Activated naive CD8-positive, alpha-beta T cell treated with anti-CD3 and anti-CD28 coated beads, Interleukin-2, amount 10 ng/mL, durations not matched to agents 7 days and 5 days (primary cell): ENCODE measurements at regions not wholly inside any gene's neighbourhood (a gene's known extent, or its start where the extent isn't known, plus 50 kb on each side); places are given as distances from the start of the nearest gene placed in this dataset.

Experiments used
- ATAC-seq: fragments of 150-1000 bp; cut with Tn5 transposase; one replicate; pipeline ENCODE4 v1.10.0; 2021; ENCODE audit warnings: low read depth, moderate library complexity
- POLR2A ChIA-PET: fragments of 350-600 bp; sonication (Branson Sonifier 250); formaldehyde crosslinking; loops from one replicate; lab custom pipeline; 2021; ENCODE audit warnings: antibody characterized with exemption; lab: Charles Lee
- DNase-seq: peaks from one replicate; pipeline ENCODE4 v3.0.0; 2021
- H3K27ac Mint-ChIP-seq: one replicate; pipeline ENCODE4 v1.8.0; 2022; ENCODE audit warnings: mild to moderate bottlenecking, mixed read lengths
- H3K27me3 Mint-ChIP-seq: one replicate; pipeline ENCODE4 v1.8.0; 2022; ENCODE audit warnings: mild to moderate bottlenecking, moderate library complexity, mixed read lengths
- H3K36me3 Mint-ChIP-seq: one replicate; pipeline ENCODE4 v1.8.0; 2021; ENCODE audit warnings: mild to moderate bottlenecking, mixed read lengths
- H3K4me1 Mint-ChIP-seq: one replicate; pipeline ENCODE4 v1.8.0; 2021; ENCODE audit warnings: mixed read lengths
- H3K4me3 Mint-ChIP-seq: one replicate; pipeline ENCODE4 v1.8.0; 2022; ENCODE audit warnings: mild to moderate bottlenecking, moderate library complexity, mixed read lengths
- H3K9me3 Mint-ChIP-seq: one replicate; pipeline ENCODE4 v1.8.0; 2021; ENCODE audit warnings: mixed read lengths

GRCh38 chr20:6999381-6999780 is 231.9 kb downstream of the BMP2 start:
- peaks cover 16% of the 10 kb centered on the region for H3K9me3 Mint-ChIP-seq
- H3K36me3 Mint-ChIP-seq, result no peaks in the 10 kb centered on the region
- ATAC-seq, result no peak
- no peaks in the 10 kb centered on the region for H3K4me1 Mint-ChIP-seq
- no peak overlapping the region for H3K4me3 Mint-ChIP-seq
- H3K27ac Mint-ChIP-seq, result no peak overlapping the region
- POLR2A ChIA-PET, result no interaction called here
- DNase-seq, result no peak
- H3K27me3 Mint-ChIP-seq, result no peaks in the 10 kb centered on the region

GRCh38 chr20:7003598-7003997 is 236.1 kb downstream of the BMP2 start:
- H3K36me3 Mint-ChIP-seq, result no peaks in the 10 kb centered on the region
- POLR2A ChIA-PET, result no interaction called here
- no peak overlapping the region for H3K4me3 Mint-ChIP-seq
- no peak overlapping the region for H3K27ac Mint-ChIP-seq
- H3K27me3 Mint-ChIP-seq, result no peaks in the 10 kb centered on the region
- no peaks in the 10 kb centered on the region for H3K4me1 Mint-ChIP-seq
- H3K9me3 Mint-ChIP-seq, result peaks cover 6% of the 10 kb centered on the region
- ATAC-seq (no peak), DNase-seq (no peak)

GRCh38 chr20:7004801-7005200 is 237.3 kb downstream of the BMP2 start:
- H3K36me3 Mint-ChIP-seq, result no peaks in the 10 kb centered on the region
- POLR2A ChIA-PET, result no interaction called here
- no peak overlapping the region for H3K4me3 Mint-ChIP-seq
- peaks cover 6% of the 10 kb centered on the region for H3K9me3 Mint-ChIP-seq
- no peaks in the 10 kb centered on the region for H3K4me1 Mint-ChIP-seq
- H3K27ac Mint-ChIP-seq, result no peak overlapping the region
- no peak for DNase-seq
- no peaks in the 10 kb centered on the region for H3K27me3 Mint-ChIP-seq
- ATAC-seq, result no peak

- ATAC-seq, result no peak
- DNase-seq, result no peak
- Mint-ChIP-seq H3K27ac (no peak overlapping the region), H3K4me3 (no peak overlapping the region), H3K9me3 (peaks cover 2% of the 10 kb centered on the region), H3K36me3 (no peaks in the 10 kb centered on the region), H3K27me3 (no peaks in the 10 kb centered on the region), H3K4me1 (no peaks in the 10 kb centered on the region)
- POLR2A ChIA-PET, result no interaction called here
These were observed 243.0 kb downstream of the BMP2 start for GRCh38 chr20:7010527-7010926.

- Mint-ChIP-seq H3K9me3 (peaks cover 2% of the 10 kb centered on the region), H3K27me3 (no peaks in the 10 kb centered on the region), H3K4me1 (no peaks in the 10 kb centered on the region), H3K4me3 (no peak overlapping the region), H3K27ac (no peak overlapping the region), H3K36me3 (no peaks in the 10 kb centered on the region)
- DNase-seq, result no peak
- no peak for ATAC-seq
- POLR2A ChIA-PET, result no interaction called here
These were observed 247.8 kb downstream of the BMP2 start for GRCh38 chr20:7015257-7015656.

GRCh38 chr20:7022597-7022996 is 255.1 kb downstream of the BMP2 start:
- POLR2A ChIA-PET, result no interaction called here
- Mint-ChIP-seq H3K36me3 (no peaks in the 10 kb centered on the region), H3K27ac (no peak overlapping the region), H3K27me3 (no peaks in the 10 kb centered on the region), H3K4me3 (no peak overlapping the region), H3K9me3 (peaks cover 13% of the 10 kb centered on the region), H3K4me1 (no peaks in the 10 kb centered on the region)
- ATAC-seq, result no peak
- DNase-seq, result no peak

- no peaks in the 10 kb centered on the region for H3K36me3 Mint-ChIP-seq
- POLR2A ChIA-PET, result no interaction called here
- no peaks in the 10 kb centered on the region for H3K4me1 Mint-ChIP-seq
These were observed 258.1 kb downstream of the BMP2 start for GRCh38 chr20:7025635-7026034.

GRCh38 chr20:7029019-7029418 is 261.5 kb downstream of the BMP2 start:
- Mint-ChIP-seq H3K36me3 (no peaks in the 10 kb centered on the region), H3K4me3 (no peak overlapping the region), H3K27me3 (no peaks in the 10 kb centered on the region), H3K4me1 (no peaks in the 10 kb centered on the region), H3K27ac (no peak overlapping the region), H3K9me3 (no peaks in the 10 kb centered on the region)
- no peak for ATAC-seq
- POLR2A ChIA-PET, result no interaction called here
- no peak for DNase-seq

More at GRCh38 chr20:7025635-7026034, 258.1 kb downstream of the BMP2 start:
- no peak overlapping the region for H3K4me3 Mint-ChIP-seq
- no peak overlapping the region for H3K27ac Mint-ChIP-seq
- ATAC-seq (no peak), DNase-seq (no peak)
- H3K9me3 Mint-ChIP-seq, result peaks cover 13% of the 10 kb centered on the region
- H3K27me3 Mint-ChIP-seq, result no peaks in the 10 kb centered on the region

GRCh38 chr20:7031222-7031621 is 263.7 kb downstream of the BMP2 start:
- ATAC-seq, result no peak
- Mint-ChIP-seq H3K36me3 (no peaks in the 10 kb centered on the region), H3K4me1 (no peaks in the 10 kb centered on the region)

GRCh38 chr20:7038029-7038428 is 270.5 kb downstream of the BMP2 start:
- no peaks in the 10 kb centered on the region for H3K36me3 Mint-ChIP-seq
- no peak overlapping the region for H3K4me3 Mint-ChIP-seq
- no peaks in the 10 kb centered on the region for H3K4me1 Mint-ChIP-seq
- DNase-seq, result no peak
- H3K27ac Mint-ChIP-seq, result no peak overlapping the region
- no peak for ATAC-seq
- POLR2A ChIA-PET, result no interaction called here
- peaks cover 9% of the 10 kb centered on the region for H3K9me3 Mint-ChIP-seq
- H3K27me3 Mint-ChIP-seq, result no peaks in the 10 kb centered on the region

More at GRCh38 chr20:7031222-7031621, 263.7 kb downstream of the BMP2 start:
- peaks cover 3% of the 10 kb centered on the region for H3K9me3 Mint-ChIP-seq
- H3K27ac Mint-ChIP-seq, result no peak overlapping the region
- H3K27me3 Mint-ChIP-seq, result no peaks in the 10 kb centered on the region
- H3K4me3 Mint-ChIP-seq, result no peak overlapping the region
- DNase-seq, result no peak
- POLR2A ChIA-PET, result no interaction called here

GRCh38 chr20:7057611-7058010 is 290.1 kb downstream of the BMP2 start:
- no peaks in the 10 kb centered on the region for H3K36me3 Mint-ChIP-seq
- no peaks in the 10 kb centered on the region for H3K27me3 Mint-ChIP-seq
- no peak for DNase-seq
- H3K4me1 Mint-ChIP-seq, result no peaks in the 10 kb centered on the region
- no peak for ATAC-seq
- POLR2A ChIA-PET, result no interaction called here
- H3K9me3 Mint-ChIP-seq, result no peaks in the 10 kb centered on the region
- H3K4me3 Mint-ChIP-seq, result no peak overlapping the region
- H3K27ac Mint-ChIP-seq, result no peak overlapping the region

GRCh38 chr20:7078804-7079203 is 311.3 kb downstream of the BMP2 start:
- H3K27me3 Mint-ChIP-seq, result no peaks in the 10 kb centered on the region
- H3K36me3 Mint-ChIP-seq, result no peaks in the 10 kb centered on the region
- no peak for ATAC-seq
- no peaks in the 10 kb centered on the region for H3K4me1 Mint-ChIP-seq
- H3K27ac Mint-ChIP-seq, result no peak overlapping the region
- no peak overlapping the region for H3K4me3 Mint-ChIP-seq
- no peak for DNase-seq
- peaks cover 1% of the 10 kb centered on the region for H3K9me3 Mint-ChIP-seq
- POLR2A ChIA-PET, result no interaction called here

- POLR2A ChIA-PET, result no interaction called here
- no peak overlapping the region for H3K4me3 Mint-ChIP-seq
- ATAC-seq (no peak), DNase-seq (no peak)
- no peaks in the 10 kb centered on the region for H3K27me3 Mint-ChIP-seq
- no peaks in the 10 kb centered on the region for H3K4me1 Mint-ChIP-seq
- H3K9me3 Mint-ChIP-seq, result peaks cover 1% of the 10 kb centered on the region
- H3K27ac Mint-ChIP-seq, result no peak overlapping the region
- H3K36me3 Mint-ChIP-seq, result no peaks in the 10 kb centered on the region
These were observed 313.0 kb downstream of the BMP2 start for GRCh38 chr20:7080472-7080871.

- no peaks in the 10 kb centered on the region for H3K27me3 Mint-ChIP-seq
- POLR2A ChIA-PET, result no interaction called here
These were observed 318.0 kb downstream of the BMP2 start for GRCh38 chr20:7085467-7085866.

GRCh38 chr20:7087803-7088202 is 320.3 kb downstream of the BMP2 start:
- no peak for ATAC-seq
- no peak for DNase-seq
- Mint-ChIP-seq H3K9me3 (peaks cover 4% of the 10 kb centered on the region), H3K4me1 (no peaks in the 10 kb centered on the region), H3K4me3 (no peak overlapping the region), H3K36me3 (no peaks in the 10 kb centered on the region), H3K27me3 (no peaks in the 10 kb centered on the region), H3K27ac (no peak overlapping the region)
- POLR2A ChIA-PET, result no interaction called here

More at GRCh38 chr20:7085467-7085866, 318.0 kb downstream of the BMP2 start:
- H3K4me3 Mint-ChIP-seq, result no peak overlapping the region
- ATAC-seq (no peak), DNase-seq (no peak)
- H3K4me1 Mint-ChIP-seq, result no peaks in the 10 kb centered on the region
- no peaks in the 10 kb centered on the region for H3K36me3 Mint-ChIP-seq
- H3K9me3 Mint-ChIP-seq, result peaks cover 4% of the 10 kb centered on the region
- no peak overlapping the region for H3K27ac Mint-ChIP-seq
